ENCODE measurements at regions not wholly inside any gene's neighbourhood (a gene's known extent, or its start where the extent isn't known, plus 50 kb on each side); places are given as distances from the start of the nearest gene placed in this dataset.

- Histone ChIP-seq H3K36me3 (ENCODE audit: control insufficient read depth in 2 of 2, insufficient read depth in 1 of 2, low read length in 2 of 2) (no peaks in the 10 kb centered on the region), H3K9me3 (ENCODE audit: control insufficient read depth, insufficient read depth, low read depth, low read length) (no peaks in the 10 kb centered on the region), H3K4me1 (ENCODE audit: control insufficient read depth, insufficient read depth, low read length) (no peaks in the 10 kb centered on the region), H3K4me3 (ENCODE audit: low read depth, low read length) (no peak overlapping the region), H3K27ac (ENCODE audit: extremely low read depth, low read depth, low read length) (no peak overlapping the region)
- ChIA-PET POLR2A (no interaction called here), CTCF (no interaction called here)
- TF ChIP-seq ZNF704 (tag by site-specific recombination; IDR thresholded peaks at IDR 0.05) = no peak
- no peak for TF ChIP-seq HOXA7 (CRISPR knock-in tag; IDR thresholded peaks at IDR 0.05; ENCODE audit: borderline replicate concordance)
- TF ChIP-seq ZNF664 (tag by site-specific recombination; IDR thresholded peaks at IDR 0.05) = no peak
- no peak for TF ChIP-seq ZNF670 (tag by site-specific recombination; IDR thresholded peaks at IDR 0.05; ENCODE audit: low read depth)
- no peak for TF ChIP-seq ZSCAN16 (tag by site-specific recombination; IDR thresholded peaks at IDR 0.05)
- no peak for TF ChIP-seq ZBTB8A (tag by site-specific recombination; IDR thresholded peaks at IDR 0.05)
- TF ChIP-seq ZNF48 (tag by site-specific recombination; IDR thresholded peaks at IDR 0.05) = no peak
- TF ChIP-seq ZNF558 (tag by site-specific recombination; IDR thresholded peaks at IDR 0.05) = no peak
- no peak for TF ChIP-seq GFI1B (tag by site-specific recombination; IDR thresholded peaks at IDR 0.05)
- TF ChIP-seq ZNF561 (tag by site-specific recombination; IDR thresholded peaks at IDR 0.05; ENCODE audit: borderline replicate concordance) = no peak
- TF ChIP-seq ZNF677 (tag by site-specific recombination; IDR thresholded peaks at IDR 0.05) = no peak
- TF ChIP-seq ZNF169 (tag by site-specific recombination; IDR thresholded peaks at IDR 0.05) = no peak
- no peak for TF ChIP-seq ZNF16 (tag by site-specific recombination; IDR thresholded peaks at IDR 0.05; ENCODE audit: low read depth)
Measured at GRCh38 chr20:17059465-17059864, 167.4 kb upstream of the PCSK2 start.

DNA sequence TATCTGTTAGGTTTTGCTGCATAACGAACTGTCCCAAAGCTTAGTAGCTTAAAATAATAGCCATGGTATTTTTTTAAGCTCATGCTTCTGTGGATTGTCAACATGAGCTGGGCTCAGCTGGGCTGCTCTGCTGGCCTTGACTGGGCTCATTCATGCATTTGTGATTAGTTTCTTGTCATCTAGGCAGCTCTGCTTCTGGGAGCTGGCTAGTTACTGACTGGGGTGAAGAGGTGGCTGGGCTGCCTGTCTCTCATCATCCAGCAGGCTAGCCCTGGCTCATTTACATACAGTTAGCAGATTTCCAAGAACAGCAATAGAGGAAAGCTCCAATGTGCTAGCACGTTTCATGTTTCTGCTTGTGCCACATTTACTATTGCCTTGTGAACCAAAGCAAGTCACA is 165.1 kb upstream of the PCSK2 start:
- Histone ChIP-seq H3K4me3 (ENCODE audit: low read depth, low read length) (no peak overlapping the region), H3K4me1 (ENCODE audit: control insufficient read depth, insufficient read depth, low read length) (no peaks in the 10 kb centered on the region), H3K9me3 (ENCODE audit: control insufficient read depth, insufficient read depth, low read depth, low read length) (no peaks in the 10 kb centered on the region), H3K27ac (ENCODE audit: extremely low read depth, low read depth, low read length) (no peak overlapping the region), H3K36me3 (ENCODE audit: control insufficient read depth in 2 of 2, insufficient read depth in 1 of 2, low read length in 2 of 2) (no peaks in the 10 kb centered on the region)
- ChIA-PET CTCF (interaction anchor here (0.6 kb wide), 1 partner anchor 138 kb away, joined by 3 read pairs; no protein-coding TSS in a partner anchor), POLR2A (no interaction called here)
- TF ChIP-seq ZNF560 (tag by site-specific recombination; IDR thresholded peaks at IDR 0.05; ENCODE audit: borderline replicate concordance) = no peak
- TF ChIP-seq ZNF423 (tag by site-specific recombination; IDR thresholded peaks at IDR 0.05) = no peak
- no peak for TF ChIP-seq ZNF610 (tag by site-specific recombination; IDR thresholded peaks at IDR 0.05; ENCODE audit: borderline replicate concordance)
- TF ChIP-seq ZNF664 (tag by site-specific recombination; IDR thresholded peaks at IDR 0.05) = no peak

- Histone ChIP-seq H3K9me3 (ENCODE audit: control insufficient read depth, insufficient read depth, low read depth, low read length) (no peaks in the 10 kb centered on the region), H3K4me3 (ENCODE audit: low read depth, low read length) (no peak overlapping the region), H3K36me3 (ENCODE audit: control insufficient read depth in 2 of 2, insufficient read depth in 1 of 2, low read length in 2 of 2) (no peaks in the 10 kb centered on the region), H3K27ac (ENCODE audit: extremely low read depth, low read depth, low read length) (no peak overlapping the region), H3K4me1 (ENCODE audit: control insufficient read depth, insufficient read depth, low read length) (no peaks in the 10 kb centered on the region)
- CTCF ChIA-PET = no interaction called here
- TF ChIP-seq TCF7L2 (IDR thresholded peaks at IDR 0.05; ENCODE audit: borderline replicate concordance, low read depth, low read length) = no peak
- TF ChIP-seq ZNF112 (tag by site-specific recombination; IDR thresholded peaks at IDR 0.05) = no peak
- no peak for TF ChIP-seq ZSCAN16 (tag by site-specific recombination; IDR thresholded peaks at IDR 0.05)
- no peak for TF ChIP-seq ZNF169 (tag by site-specific recombination; IDR thresholded peaks at IDR 0.05)
- no peak for TF ChIP-seq KLF16 (tag by site-specific recombination; IDR thresholded peaks at IDR 0.05)
- POLR2A ChIA-PET = no interaction called here
Measured at GRCh38 chr20:17062712-17063111, 164.1 kb upstream of the PCSK2 start.

DNA sequence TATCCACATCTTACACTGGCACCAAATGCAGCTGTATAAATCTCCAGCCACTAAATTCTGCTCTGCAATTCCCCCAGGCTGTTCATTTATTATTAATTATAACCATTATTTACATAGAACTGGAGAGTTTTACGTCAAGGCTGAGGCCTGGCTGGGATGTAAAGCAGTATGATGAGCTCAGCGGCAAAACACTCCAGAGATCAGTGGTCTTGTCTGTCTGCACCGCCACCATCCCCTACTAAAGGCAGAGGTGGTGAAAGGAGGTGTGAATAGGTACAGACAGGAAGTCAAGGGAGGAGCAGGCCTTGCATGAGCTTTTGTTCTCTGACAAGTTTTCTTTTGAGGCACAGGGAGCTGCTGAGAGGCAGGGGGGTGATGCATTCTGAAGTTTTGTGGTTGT is 159.9 kb upstream of the PCSK2 start:
- Histone ChIP-seq H3K36me3 (ENCODE audit: control insufficient read depth in 2 of 2, insufficient read depth in 1 of 2, low read length in 2 of 2) (no peaks in the 10 kb centered on the region), H3K4me1 (ENCODE audit: control insufficient read depth, insufficient read depth, low read length) (no peaks in the 10 kb centered on the region), H3K27ac (ENCODE audit: extremely low read depth, low read depth, low read length) (no peak overlapping the region), H3K4me3 (ENCODE audit: low read depth, low read length) (no peak overlapping the region), H3K9me3 (ENCODE audit: control insufficient read depth, insufficient read depth, low read depth, low read length) (no peaks in the 10 kb centered on the region)
- ChIA-PET CTCF (interaction anchor here (1.1 kb wide), 1 partner anchor 12 kb away, joined by 4 read pairs; no protein-coding TSS in a partner anchor), POLR2A (no interaction called here)
- TF ChIP-seq ZNF157 (tag by site-specific recombination; IDR thresholded peaks at IDR 0.05) (no peak), ZXDB (tag by site-specific recombination; IDR thresholded peaks at IDR 0.05) (no peak), ZNF404 (tag by site-specific recombination; IDR thresholded peaks at IDR 0.05) (no peak), REPIN1 (tag by site-specific recombination; IDR thresholded peaks at IDR 0.05; ENCODE audit: low read depth) (no peak), IKZF3 (tag by site-specific recombination; IDR thresholded peaks at IDR 0.05) (no peak), ZNF596 (tag by site-specific recombination; IDR thresholded peaks at IDR 0.05) (no peak), ZNF555 (tag by site-specific recombination; conservative IDR thresholded peaks at IDR 0.05) (no peak), ZNF184 (tag by site-specific recombination; IDR thresholded peaks at IDR 0.05) (no peak)
- TF ChIP-seq, protein P1, sequence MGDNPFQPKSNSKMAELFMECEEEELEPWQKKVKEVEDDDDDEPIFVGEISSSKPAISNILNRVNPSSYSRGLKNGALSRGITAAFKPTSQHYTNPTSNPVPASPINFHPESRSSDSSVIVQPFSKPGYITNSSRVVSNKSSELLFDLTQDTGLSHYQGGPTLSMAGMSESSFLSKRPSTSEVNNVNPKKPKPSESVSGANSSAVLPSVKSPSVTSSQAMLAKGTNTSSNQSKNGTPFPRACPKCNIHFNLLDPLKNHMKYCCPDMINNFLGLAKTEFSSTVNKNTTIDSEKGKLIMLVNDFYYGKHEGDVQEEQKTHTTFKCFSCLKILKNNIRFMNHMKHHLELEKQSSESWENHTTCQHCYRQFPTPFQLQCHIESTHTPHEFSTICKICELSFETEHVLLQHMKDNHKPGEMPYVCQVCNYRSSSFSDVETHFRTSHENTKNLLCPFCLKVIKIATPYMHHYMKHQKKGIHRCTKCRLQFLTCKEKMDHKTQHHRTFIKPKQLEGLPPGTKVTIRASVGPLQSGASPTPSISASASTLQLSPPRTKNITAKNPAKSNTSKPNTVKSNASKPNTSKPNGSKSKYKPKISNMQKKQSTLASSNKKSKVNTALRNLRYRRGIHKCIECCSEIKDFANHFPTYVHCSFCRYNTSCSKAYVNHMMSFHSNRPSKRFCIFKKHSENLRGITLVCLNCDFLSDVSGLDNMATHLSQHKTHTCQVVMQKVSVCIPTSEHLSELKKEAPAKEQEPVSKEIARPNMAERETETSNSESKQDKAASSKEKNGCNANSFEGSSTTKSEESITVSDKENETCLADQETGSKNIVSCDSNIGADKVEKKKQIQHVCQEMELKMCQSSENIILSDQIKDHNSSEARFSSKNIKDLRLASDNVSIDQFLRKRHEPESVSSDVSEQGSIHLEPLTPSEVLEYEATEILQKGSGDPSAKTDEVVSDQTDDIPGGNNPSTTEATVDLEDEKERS (tag by site-specific recombination; IDR thresholded peaks at IDR 0.05) = no peak

Measured in HEK293 (cell line).